ENCODE measurements at regions not wholly inside any gene's neighbourhood (a gene's known extent, or its start where the extent isn't known, plus 50 kb on each side); places are given as distances from the start of the nearest gene placed in this dataset.
"Not testable (repeated sequence)": the region's sequence is repeated elsewhere in the genome, so short reads cannot be mapped to it uniquely, and the experiment has no call there.

- FAIRE-seq, result no peak
Measured at GRCh38 chr7:86199881-86200614, 443.7 kb upstream of the GRM3 start.

DNA sequence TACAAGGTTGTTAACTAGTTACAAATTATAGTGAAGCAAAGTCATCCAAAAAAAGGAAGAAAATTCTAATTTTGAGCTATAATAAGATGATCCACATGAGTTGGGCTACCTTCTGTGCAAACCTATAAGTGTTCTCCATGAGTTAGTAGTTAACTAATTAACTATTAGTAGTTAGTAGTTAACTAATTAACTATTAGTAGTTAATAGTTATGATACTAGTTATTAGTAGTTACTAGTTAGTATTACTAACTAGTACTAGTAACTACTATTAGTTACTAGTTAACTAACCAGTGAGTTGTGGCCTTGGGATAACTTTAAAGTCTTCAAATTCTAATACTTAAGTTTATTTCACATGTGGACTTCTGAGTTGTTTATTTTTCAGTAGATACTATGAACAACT, 453.4 kb upstream of the GRM3 start:
- no peak for FAIRE-seq

DNA sequence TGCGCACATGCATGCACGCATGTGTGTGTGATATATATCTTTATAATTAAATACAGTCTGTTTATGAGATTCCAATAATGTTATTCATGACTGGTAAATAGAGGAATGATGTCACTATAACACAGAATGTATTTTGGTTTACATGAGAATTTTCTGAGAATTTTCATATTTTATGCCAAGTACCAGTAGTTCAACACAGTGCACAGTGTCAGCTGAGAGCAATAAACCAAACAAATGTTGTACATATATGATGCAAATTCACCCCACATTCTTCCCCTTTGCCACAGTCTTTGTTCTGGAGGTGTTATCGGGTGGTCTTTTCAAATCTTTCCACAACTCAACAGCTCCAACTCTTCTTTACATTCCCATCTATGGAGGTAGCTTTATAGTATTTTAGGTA, 462.2 kb upstream of the GRM3 start:
- no peak for FAIRE-seq

GRCh38 chr7:86164827-86165226, 478.9 kb upstream of the GRM3 start:
- no peak for FAIRE-seq

- no peak for FAIRE-seq
Measured at GRCh38 chr7:86158111-86158510, 485.6 kb upstream of the GRM3 start.

GRCh38 chr7:86155623-86156022, 488.1 kb upstream of the GRM3 start:
- no peak for FAIRE-seq

- no peak for FAIRE-seq
Measured at GRCh38 chr7:86152926-86153325, 490.8 kb upstream of the GRM3 start.

DNA sequence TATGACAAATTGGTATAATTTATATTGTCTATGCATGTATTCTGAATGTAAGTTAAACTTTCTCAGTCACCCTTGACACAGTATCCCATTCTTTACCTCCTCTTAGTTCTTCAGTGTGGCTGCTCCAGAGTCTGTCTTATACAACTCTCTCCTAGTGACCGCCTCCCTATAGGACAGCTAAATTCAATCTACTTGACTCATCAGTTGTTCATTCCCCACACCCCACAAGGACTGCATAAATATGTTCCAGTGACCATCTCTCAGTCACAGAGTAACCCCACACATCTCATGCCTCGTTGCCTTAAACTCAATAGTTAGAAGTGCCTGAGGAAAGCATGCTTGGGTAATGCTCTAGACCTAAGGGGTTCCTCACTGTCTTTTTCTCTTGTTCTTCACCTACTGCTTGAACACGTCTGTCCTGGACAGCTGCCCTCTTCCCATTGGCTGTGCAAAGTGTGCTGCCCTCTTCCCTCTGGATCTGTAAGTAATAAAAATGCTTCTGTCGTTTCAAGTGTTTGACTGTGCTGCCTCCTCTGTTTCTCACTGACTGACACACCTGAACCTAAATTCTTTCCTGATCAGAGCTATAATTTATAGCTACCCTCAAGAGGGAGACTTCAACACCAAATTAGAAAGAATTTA, 494.6 kb upstream of the GRM3 start:
- no peak for FAIRE-seq

DNA sequence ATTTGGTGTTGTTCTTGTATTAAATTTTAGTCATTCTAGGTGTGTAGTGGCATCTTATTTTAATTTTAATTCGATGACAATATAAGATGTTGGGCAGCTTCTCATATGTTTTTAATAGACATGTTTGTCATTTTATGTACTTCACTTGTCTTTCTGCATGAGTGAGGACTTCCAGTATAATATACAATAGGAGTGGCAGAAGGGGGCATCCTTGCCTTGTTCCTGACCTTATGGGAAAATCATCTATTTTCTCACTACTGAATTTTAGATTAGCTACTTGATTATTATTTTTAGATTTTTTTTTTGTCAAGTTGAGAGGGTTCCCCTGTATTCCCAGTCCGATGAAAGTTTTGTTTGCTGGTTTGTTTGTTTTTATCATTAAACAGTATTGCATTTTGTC, 495.2 kb upstream of the GRM3 start:
- FAIRE-seq, result no peak

- no peak for FAIRE-seq
Measured at GRCh38 chr7:86137343-86137742, 506.4 kb upstream of the GRM3 start.

GRCh38 chr7:86130268-86130667, 513.4 kb upstream of the GRM3 start:
- FAIRE-seq, result no peak

DNA sequence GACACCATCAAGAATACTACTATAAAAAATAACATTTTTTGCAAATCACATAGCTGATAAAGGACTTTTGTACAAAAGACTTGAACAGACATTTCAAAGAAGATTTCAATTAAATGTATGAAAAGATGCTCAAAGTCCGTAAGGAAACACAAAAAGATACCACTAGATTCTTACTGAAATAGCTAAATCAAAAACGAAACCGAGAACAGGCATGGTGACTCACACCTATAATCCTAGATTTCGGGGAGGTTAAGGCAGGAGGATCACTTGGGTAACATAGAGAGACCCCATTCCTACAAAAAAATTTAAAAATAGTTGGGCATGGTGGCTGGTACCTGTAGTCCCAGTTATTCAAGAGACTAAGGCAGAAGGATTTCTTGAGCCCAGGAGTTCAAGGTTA, 520.2 kb upstream of the GRM3 start:
- FAIRE-seq, result no peak

DNA sequence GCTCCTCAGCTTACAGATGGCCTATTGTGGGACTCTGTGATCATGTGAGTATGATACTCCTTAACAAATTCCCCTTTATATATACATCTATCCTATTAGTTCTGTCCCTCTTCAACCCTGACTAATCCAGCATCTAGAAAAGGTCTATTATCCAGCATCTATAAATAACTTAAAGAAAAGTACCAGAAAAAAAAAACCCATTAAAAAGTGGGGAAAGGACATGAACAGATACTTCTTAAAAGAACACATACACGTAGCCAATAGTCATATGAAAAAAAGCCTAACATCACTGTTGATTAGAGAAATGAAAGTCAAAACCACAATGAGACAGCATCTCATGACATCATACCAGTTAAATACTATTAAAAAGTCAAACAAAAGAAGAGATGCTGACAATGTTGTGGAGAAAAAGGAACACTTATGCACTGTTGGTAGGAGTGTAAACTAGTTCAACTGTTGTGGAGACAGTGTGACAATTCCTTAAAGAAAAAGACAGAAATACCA, 549.5 kb upstream of the GRM3 start:
- FAIRE-seq, result no peak

DNA sequence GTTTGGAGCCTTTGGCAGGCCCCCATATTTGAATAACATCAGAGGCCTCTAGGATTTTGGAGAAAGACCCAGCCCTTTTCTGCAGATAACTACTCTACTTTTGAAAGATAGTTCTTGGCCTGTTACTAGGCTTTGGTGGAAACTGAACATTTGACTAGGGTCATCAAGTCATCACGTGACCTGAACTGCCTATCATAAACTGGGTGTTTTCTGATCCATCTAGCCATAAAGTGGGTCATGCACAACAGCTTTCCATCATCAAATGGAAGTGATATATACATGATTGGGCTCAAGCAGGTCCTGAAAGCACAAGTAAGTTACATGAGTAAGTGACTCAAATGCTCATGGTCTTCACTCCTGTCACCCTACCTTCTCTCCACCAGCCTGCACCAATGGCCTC, 552.3 kb upstream of the GRM3 start:
- FAIRE-seq, result no peak

DNA sequence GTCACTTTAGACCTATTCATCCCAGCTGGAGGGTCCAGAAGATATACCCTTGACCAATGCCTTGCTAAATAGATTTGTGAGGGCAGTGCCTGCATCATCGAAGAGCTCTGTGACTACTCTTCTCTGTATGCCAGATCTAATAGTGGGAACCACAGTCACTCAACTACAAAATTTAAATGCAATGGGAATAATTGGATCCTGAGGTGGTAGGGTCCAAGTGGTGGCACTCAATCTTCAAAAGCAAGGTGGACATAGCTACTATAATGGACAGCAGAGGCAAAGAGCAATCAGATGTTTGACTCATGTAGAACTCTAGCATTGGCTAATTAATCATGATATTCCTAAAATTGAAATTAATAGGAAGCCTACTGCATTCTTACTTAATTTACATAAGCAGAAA, 554.3 kb upstream of the GRM3 start:
- no peak for FAIRE-seq

DNA sequence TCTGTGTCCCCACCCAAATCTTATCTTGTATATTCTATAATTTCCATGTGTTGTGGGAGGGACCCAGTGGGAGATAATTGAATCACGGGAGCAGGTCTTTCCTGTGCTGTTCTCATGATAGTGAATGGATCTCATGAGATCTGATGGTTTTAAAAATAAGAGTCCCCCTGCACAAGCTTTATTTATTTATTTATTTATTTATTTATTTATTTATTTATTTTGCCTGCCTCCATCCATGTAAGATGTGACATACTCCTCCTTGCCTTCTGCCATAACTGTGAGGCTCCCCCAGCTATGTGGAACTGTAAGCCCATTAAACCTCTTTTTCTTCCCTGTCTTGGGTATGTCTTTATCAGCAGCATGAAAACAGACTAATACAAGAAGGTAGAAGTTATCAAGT, 579.1 kb upstream of the GRM3 start:
- FAIRE-seq, result not testable (repeated sequence)

DNA sequence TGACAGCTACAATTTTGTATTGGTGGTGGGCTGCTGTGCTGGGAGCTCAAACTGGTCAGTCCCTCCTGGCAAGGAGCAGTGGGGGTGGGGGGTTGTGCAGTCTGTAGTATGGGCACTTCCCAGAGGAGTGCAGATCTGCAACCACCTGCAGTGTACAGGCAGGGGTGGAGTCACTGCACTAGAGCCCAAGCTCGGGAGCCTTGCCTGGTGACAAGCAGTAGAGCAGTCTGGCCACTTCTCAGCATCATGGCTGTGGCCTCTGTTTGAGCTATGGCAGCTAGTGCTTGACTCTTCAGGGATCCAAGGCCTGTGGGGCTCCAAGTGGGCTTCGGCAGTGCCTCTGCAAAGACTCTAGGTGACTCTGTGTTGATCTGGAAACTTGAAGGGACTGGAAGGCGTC, 585.1 kb upstream of the GRM3 start:
- FAIRE-seq, result no peak

DNA sequence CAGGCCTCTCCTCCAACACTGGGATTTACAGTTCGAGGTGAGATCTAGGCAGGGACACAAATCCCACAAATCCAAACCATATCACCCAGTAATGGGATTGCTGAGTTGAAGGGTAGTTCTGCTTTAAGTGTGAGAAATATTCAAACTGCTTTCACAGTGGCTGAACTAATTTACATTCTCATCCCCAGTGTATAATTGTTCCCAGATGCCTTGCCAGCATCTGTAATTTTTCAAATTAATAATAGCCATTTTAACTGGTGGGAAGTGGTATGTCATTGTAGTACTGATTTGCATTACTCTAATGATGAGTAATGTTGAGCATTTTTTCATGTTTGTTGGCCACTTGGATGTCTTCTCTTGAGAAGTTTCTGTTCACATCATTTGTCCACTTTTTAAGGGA, 592.8 kb upstream of the GRM3 start:
- FAIRE-seq, result no peak

GRCh38 chr7:86049910-86050309, 593.8 kb upstream of the GRM3 start:
- FAIRE-seq, result no peak

- FAIRE-seq, result not testable (repeated sequence)
Measured at GRCh38 chr7:86045197-86045596, 598.5 kb upstream of the GRM3 start.

- no peak for FAIRE-seq
Measured at GRCh38 chr7:86025807-86026206, 617.9 kb upstream of the GRM3 start.

- FAIRE-seq, result peak; percentile 64
Measured at GRCh38 chr7:86013662-86014061, 630.0 kb upstream of the GRM3 start.

DNA sequence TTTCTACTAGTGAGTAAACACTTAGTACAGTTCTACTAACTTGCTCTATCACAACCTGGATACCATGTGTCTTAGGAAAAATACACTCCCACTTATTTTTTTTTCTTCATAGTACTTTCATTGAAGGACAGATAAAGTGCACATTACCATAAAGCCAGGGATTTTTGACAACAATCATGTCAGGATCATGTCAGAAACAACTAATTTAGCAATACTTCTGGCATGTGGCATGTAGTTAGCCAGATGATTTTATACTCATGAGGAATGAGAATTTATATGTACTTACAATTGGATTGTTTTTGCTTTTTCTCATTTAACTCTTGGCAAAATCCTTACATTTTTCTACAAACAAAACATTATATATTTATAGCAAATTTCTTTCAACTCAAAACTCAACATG, 630.7 kb upstream of the GRM3 start:
- FAIRE-seq, result no peak

DNA sequence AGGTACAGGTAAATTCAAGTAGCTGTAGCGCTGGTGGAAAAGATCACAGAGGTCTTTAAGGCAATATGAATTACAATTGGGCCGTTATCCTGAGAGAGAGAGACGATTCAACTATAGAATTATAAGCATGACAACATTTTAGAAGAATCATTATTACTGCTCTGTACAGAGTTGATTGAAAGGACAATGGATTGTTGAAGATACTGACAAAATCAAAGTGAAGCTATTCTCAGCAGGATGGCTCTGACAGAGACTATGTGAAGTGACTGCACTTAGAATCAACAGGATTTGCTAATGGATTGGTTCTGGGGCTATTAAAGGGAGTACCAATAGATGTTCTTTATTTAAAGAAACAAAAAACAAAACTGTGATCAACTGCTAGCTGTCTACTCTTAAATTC, 634.8 kb upstream of the GRM3 start:
- FAIRE-seq, result no peak

DNA sequence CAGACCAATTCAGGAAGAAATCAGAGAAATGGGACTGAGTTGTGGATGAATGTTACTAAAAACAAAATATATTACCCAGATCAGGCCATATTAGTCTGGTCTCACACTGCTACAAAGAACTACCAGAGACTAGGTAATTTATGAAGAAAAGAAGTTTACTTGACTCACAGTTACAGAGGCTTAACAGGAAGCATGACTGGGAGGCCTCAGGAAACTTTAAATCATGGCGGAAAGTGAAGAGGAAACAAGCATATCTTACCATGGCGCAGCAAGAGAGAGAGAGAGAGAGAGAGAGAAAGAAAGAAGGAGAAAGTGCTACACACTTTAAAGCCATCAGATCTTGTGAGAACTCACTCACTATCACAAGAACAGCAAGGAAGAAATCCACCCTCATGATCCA, 636.8 kb upstream of the GRM3 start:
- no peak for FAIRE-seq
